ENCODE measurements at regions not wholly inside any gene's neighbourhood (a gene's known extent, or its start where the extent isn't known, plus 50 kb on each side); places are given as distances from the start of the nearest gene placed in this dataset.

- ATAC-seq (ENCODE audit: low read depth) = no peak
- peaks cover 2% of the 10 kb centered on the region for H3K9me3 Mint-ChIP-seq
- H3K27me3 Mint-ChIP-seq = peaks cover 2% of the 10 kb centered on the region
- ChIA-PET POLR2A (no interaction called here), CTCF (no interaction called here)
- H3K4me1 Mint-ChIP-seq = no peaks in the 10 kb centered on the region
- intact Hi-C loops (cut with micrococcal nuclease) = no loop called here
- no peaks in the 10 kb centered on the region for H3K36me3 Mint-ChIP-seq (ENCODE audit: low read depth)
- DNase-seq = no peak
- no peak overlapping the region for H3K4me3 Mint-ChIP-seq
- TF ChIP-seq CTCF (IDR thresholded peaks at IDR 0.05) = no peak
- H3K27ac Mint-ChIP-seq = no peak overlapping the region
Observed at GRCh38 chr2:147067136-147067535, 777.7 kb upstream of the ACVR2A start.

GRCh38 chr2:147062073-147062472 lies 782.8 kb upstream of the ACVR2A start:
- no peaks in the 10 kb centered on the region for H3K4me1 Mint-ChIP-seq
- ChIA-PET POLR2A (no interaction called here), CTCF (no interaction called here)
- intact Hi-C loops (cut with micrococcal nuclease) = no loop called here
- no peak for ATAC-seq (ENCODE audit: low read depth)
- H3K36me3 Mint-ChIP-seq (ENCODE audit: low read depth) = no peaks in the 10 kb centered on the region
- no peaks in the 10 kb centered on the region for H3K27me3 Mint-ChIP-seq
- no peak for TF ChIP-seq CTCF (IDR thresholded peaks at IDR 0.05)
- H3K4me3 Mint-ChIP-seq = no peak overlapping the region
- no peak overlapping the region for H3K27ac Mint-ChIP-seq
- H3K9me3 Mint-ChIP-seq = peaks cover 2% of the 10 kb centered on the region
- no peak for DNase-seq

- ChIA-PET CTCF (no interaction called here), POLR2A (no interaction called here)
- Mint-ChIP-seq H3K4me3 (no peak overlapping the region), H3K27me3 (no peaks in the 10 kb centered on the region), H3K36me3 (ENCODE audit: low read depth) (no peaks in the 10 kb centered on the region), H3K27ac (no peak overlapping the region), H3K9me3 (peaks cover 2% of the 10 kb centered on the region), H3K4me1 (no peaks in the 10 kb centered on the region)
- DNase-seq = no peak
- no peak for ATAC-seq (ENCODE audit: low read depth)
- TF ChIP-seq CTCF (IDR thresholded peaks at IDR 0.05) = no peak
- intact Hi-C loops (cut with micrococcal nuclease) = no loop called here
Observed at GRCh38 chr2:147061269-147061668, 783.6 kb upstream of the ACVR2A start.

GRCh38 chr2:147057892-147058490 lies 786.8 kb upstream of the ACVR2A start:
- no peaks in the 10 kb centered on the region for H3K9me3 Mint-ChIP-seq
- no peak overlapping the region for H3K27ac Mint-ChIP-seq
- POLR2A ChIA-PET = no interaction called here
- ATAC-seq (ENCODE audit: low read depth) (no peak), DNase-seq (no peak)
- no peaks in the 10 kb centered on the region for H3K4me1 Mint-ChIP-seq
- H3K4me3 Mint-ChIP-seq = no peak overlapping the region
- intact Hi-C loops (cut with micrococcal nuclease) = no loop called here
- H3K36me3 Mint-ChIP-seq (ENCODE audit: low read depth) = no peaks in the 10 kb centered on the region
- no peaks in the 10 kb centered on the region for H3K27me3 Mint-ChIP-seq
- no peak for TF ChIP-seq CTCF (IDR thresholded peaks at IDR 0.05)
- CTCF ChIA-PET = no interaction called here

- Mint-ChIP-seq H3K4me1 (no peaks in the 10 kb centered on the region), H3K36me3 (ENCODE audit: low read depth) (no peaks in the 10 kb centered on the region), H3K27ac (no peak overlapping the region), H3K9me3 (no peaks in the 10 kb centered on the region), H3K4me3 (no peak overlapping the region), H3K27me3 (no peaks in the 10 kb centered on the region)
- ChIA-PET POLR2A (no interaction called here), CTCF (no interaction called here)
- no peak for TF ChIP-seq CTCF (IDR thresholded peaks at IDR 0.05)
- DNase-seq = no peak
- ATAC-seq (ENCODE audit: low read depth) = no peak
- intact Hi-C loops (cut with micrococcal nuclease) = no loop called here
Observed at GRCh38 chr2:147051814-147052213, 793.0 kb upstream of the ACVR2A start.
